ENCODE measurements at regions not wholly inside any gene's neighbourhood (a gene's known extent, or its start where the extent isn't known, plus 50 kb on each side); places are given as distances from the start of the nearest gene placed in this dataset.

DNA sequence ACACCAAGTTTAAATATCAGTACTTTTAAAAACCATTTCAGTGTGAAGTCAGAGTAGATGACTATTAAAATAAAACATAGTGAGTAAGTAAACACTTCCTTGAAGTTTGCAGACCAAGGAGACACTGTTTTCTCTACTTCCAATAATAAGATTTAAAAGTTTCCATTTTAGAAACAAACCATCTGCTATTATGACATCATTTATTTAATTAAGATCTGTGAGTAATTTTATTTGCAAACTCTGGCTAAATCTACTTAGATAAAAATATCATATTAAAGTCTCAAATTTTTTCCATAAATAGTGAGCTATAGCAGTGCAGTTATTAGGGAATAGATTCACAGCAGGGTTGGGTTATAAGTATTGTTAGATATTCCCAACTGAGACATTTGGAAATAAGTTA lies 1267.0 kb upstream of the FLRT2 start:
- TF ChIP-seq, protein P1, sequence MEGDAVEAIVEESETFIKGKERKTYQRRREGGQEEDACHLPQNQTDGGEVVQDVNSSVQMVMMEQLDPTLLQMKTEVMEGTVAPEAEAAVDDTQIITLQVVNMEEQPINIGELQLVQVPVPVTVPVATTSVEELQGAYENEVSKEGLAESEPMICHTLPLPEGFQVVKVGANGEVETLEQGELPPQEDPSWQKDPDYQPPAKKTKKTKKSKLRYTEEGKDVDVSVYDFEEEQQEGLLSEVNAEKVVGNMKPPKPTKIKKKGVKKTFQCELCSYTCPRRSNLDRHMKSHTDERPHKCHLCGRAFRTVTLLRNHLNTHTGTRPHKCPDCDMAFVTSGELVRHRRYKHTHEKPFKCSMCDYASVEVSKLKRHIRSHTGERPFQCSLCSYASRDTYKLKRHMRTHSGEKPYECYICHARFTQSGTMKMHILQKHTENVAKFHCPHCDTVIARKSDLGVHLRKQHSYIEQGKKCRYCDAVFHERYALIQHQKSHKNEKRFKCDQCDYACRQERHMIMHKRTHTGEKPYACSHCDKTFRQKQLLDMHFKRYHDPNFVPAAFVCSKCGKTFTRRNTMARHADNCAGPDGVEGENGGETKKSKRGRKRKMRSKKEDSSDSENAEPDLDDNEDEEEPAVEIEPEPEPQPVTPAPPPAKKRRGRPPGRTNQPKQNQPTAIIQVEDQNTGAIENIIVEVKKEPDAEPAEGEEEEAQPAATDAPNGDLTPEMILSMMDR (IDR thresholded peaks at IDR 0.05): no peak
- TF ChIP-seq REST (IDR thresholded peaks at IDR 0.05): no peak
- TF ChIP-seq POLR2A (IDR thresholded peaks at IDR 0.05; ENCODE audit: low read length): no peak
- no peak for TF ChIP-seq RCOR1 (IDR thresholded peaks at IDR 0.05; ENCODE audit: low read depth, low read length)
- TF ChIP-seq, protein P2, sequence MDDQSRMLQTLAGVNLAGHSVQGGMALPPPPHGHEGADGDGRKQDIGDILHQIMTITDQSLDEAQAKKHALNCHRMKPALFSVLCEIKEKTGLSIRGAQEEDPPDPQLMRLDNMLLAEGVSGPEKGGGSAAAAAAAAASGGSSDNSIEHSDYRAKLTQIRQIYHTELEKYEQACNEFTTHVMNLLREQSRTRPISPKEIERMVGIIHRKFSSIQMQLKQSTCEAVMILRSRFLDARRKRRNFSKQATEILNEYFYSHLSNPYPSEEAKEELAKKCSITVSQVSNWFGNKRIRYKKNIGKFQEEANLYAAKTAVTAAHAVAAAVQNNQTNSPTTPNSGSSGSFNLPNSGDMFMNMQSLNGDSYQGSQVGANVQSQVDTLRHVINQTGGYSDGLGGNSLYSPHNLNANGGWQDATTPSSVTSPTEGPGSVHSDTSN (IDR thresholded peaks at IDR 0.05): no peak
- TF ChIP-seq BHLHE40 (IDR thresholded peaks at IDR 0.05; ENCODE audit: low read depth, low read length): no peak
- TF ChIP-seq HDAC2 (IDR thresholded peaks at IDR 0.05): no peak
- no peak for TF ChIP-seq ESRRA (IDR thresholded peaks at IDR 0.05; ENCODE audit: borderline replicate concordance, low read length)
- TF ChIP-seq MAX (IDR thresholded peaks at IDR 0.05): no peak
- TF ChIP-seq PHF8 (IDR thresholded peaks at IDR 0.05; ENCODE audit: borderline replicate concordance, low read depth): no peak
- TF ChIP-seq CBX8 (IDR thresholded peaks at IDR 0.05): no peak
